NCI-H1092 (cell line): ENCODE measurements at regions not wholly inside any gene's neighbourhood (a gene's known extent, or its start where the extent isn't known, plus 50 kb on each side); places are given as distances from the start of the nearest gene placed in this dataset.

Experiments
- DNase-seq: peaks from one replicate; lab custom pipeline; 2025; lab: John Stamatoyannopoulos, UW

DNA sequence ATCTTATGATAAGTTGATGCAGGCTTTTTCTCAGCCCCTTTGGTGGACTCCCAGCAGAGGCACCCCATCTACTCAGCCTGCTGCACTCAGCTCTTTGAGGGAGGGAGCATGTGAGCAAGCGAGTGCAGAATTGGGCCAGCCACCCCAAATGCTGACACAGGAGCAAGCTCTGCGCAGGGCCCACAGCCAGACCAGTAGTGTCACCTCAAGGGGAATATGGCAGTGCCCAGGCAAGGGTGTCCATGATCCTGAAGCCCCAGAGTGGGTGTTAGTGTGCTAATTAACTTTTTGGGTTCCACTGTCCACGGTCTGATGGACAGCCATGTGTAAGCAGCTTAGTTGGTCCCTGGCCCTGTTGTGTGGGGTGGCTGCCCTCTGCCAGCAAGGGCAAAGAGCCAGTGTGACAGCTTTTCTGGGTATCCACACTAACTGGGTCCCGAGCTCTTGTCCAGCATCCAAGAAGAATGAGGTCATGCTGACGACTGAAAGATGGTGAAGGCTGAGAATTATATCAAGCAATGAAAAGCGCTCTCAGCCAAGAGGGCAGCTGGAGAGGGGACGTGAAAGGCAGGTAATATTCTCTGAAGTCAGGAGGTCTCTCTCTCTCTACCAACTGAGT, 898.3 kb upstream of the PCDH9 start:
- DNase-seq, result no peak

DNA sequence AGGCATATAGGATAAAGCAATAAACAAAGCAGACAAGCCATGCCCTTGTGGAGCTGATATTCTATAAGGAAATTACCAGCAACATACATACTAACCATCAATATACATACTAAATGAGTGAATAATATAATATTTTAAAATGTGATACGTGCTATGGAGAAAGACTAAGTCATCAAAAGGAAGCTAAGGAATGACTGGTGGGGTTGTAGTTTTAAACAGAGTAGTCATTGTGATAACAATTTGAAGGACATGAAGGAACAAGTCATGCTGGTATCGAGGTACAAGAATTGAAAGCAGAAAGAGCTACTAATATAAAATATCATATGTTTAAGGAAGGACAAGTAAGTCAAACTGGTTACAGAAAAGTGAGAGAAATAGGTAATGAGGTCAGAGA, 894.9 kb upstream of the PCDH9 start:
- no peak for DNase-seq

DNA sequence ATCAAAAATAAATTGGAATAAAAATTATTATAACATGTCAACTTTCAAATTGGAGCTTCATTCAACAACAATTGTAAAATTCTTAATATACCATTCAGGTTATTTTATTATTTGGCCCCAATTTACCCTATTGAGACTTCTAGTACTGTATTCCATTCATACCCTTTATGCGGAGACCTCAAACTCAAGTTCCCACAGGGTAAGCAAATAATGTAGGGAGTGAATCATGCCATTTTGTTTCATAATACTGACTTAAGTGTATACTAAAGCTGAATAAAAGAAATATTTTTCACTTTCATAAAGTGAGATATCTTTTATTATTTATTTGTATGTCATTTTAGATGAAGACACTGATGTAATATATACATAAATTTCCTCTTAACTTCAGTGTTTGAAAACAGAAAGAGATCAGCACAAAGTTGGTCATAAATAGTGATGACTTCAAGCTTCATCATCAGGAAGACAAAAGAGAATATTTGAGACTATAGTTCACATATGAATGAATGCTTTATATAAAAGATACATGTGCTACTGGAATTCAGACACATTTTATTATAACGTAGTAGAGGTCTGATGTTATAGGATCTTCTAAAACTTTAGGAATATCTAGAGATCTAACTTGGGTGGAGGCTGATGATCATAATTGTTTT, 894.4 kb upstream of the PCDH9 start:
- DNase-seq, result no peak

DNA sequence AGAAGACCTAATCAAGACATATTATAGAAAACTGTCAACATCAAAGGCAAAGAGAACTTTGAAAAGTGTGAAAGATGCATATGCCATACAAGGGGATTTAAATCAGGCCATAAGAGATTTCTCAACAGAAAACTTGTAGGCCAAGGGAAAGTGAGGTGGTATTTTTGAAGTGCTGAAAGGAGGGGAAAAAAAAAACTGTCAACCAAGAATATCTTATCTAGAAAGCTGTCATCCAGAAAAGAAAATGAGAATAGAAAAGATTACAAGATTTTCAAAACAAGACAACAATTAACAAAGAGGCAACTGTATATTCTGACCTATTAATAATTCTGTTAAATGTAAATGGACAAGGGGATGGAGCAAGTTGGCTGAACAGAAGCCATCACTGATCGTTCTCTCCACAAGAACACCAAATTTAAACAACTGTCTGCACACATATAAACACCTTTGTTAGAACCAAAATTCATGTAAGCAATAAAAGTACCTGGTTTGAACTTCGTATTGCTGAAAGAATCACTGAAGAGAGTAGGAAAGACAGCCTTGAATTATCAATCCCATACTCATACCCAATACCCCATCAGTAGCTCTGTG, 880.1 kb upstream of the PCDH9 start:
- DNase-seq, result no peak

DNA sequence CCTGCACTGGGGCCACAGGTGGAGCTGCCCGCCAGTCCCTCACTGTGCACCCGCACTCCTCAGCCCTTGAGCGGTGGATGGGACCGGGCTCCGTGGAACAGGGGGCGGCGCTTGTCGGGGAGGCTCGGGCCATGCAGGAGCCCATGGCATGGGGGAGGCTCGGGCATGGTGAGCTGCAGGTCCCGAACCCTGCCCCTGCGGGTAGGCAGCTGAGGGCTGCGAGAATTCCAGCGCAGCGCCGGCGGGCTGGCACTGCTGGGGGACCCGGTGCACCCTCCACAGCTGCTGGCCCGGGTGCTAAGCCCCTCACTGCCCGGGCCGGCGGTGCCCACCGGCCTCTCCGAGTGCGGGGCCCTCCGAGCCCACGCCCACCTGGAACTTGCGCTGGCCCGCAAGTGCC, 877.5 kb upstream of the PCDH9 start:
- no peak for DNase-seq

DNA sequence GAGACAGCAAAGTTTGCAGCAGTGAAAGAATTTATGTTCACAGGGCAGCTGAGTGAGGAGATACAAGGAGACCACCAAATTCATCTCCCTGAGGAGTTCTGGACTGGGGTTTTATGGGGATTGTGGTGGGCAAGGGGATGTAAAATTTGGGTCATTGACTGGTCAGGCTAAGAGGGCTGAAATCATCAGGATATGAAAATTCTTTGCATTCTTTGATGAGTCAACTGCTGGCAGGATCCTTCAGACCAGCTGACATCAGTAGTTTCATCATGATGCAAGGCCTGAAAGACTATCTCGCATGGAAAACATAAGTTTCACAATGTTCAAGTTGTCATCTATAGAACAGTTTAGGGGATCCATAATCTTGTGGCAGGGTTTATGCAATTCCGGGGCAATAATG, 869.5 kb upstream of the PCDH9 start:
- DNase-seq, result no peak

DNA sequence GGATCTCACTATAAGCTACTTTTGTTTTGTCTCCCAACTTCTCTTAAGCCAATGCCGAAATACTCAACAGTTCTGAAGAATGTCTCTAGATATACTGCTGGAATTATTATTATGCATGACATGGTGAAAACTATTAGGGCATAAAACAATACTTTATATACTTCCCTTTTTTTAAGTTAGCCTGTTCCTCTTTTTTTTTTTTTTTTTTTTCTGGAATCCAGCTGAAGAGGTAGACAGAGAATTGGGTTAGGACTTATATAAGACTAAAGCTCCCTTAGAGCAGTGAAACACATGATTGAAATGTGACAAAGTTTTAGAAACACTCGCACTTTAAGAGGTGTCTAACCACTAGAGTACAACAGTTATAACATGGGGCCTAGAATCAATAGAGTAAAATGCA, 850.9 kb upstream of the PCDH9 start:
- no peak for DNase-seq

DNA sequence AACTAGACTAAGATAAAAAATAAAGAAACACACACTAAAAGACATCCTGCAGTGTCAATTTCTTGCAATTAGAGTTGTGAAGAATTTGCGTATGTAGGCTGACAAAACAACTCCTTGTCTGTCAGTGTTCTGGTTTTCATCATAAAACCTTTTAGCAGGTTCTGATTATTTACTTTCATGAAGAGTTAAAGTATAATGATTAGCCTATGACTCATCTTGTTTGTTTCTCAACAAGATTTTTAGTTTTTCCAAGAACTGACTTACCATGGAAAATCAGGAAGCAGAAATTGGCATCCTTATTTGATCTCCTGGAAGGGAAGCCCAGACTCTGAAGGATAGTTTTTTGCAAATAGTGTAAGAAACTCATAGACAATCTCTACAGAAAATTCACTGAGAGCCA, 848.7 kb upstream of the PCDH9 start:
- DNase-seq, result no peak

DNA sequence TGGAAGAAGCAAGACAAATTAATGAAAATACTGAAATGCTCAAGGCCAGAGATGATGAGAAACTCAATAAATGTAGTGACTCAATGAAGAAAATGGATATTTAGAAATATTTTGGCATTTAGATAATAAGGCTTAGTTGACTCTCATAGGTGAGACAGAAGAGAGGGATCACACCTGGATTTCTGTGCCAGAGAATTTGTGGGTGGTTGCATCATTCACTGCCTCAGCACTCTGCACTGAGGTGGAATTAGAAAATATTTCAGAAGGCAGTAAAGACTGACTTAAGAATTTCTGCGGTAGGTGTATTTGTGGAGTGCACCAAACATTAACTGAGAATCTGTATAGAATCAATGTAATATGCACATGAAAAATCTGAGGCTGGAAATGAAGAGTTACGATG, 848.3 kb upstream of the PCDH9 start:
- DNase-seq, result no peak

DNA sequence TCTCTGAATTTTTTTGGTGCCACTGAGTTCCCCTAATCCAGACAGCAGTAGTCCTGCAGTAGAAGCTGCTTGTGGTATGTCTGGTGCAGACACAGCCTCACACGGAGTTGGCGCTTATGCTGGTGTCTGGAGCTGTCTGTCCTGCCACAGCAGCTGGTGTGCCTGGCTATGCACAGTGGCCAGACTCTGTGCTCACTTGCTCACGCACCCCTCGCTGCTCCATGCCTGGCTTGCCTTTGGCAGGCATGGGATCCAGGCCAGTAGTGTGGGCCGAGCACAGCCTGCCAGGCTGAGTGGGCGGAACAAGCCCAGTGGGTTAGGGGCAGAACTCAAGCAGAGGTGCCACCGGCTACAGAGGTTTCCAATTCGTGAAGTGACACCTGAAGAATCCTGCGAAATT, 845.9 kb upstream of the PCDH9 start:
- no peak for DNase-seq

DNA sequence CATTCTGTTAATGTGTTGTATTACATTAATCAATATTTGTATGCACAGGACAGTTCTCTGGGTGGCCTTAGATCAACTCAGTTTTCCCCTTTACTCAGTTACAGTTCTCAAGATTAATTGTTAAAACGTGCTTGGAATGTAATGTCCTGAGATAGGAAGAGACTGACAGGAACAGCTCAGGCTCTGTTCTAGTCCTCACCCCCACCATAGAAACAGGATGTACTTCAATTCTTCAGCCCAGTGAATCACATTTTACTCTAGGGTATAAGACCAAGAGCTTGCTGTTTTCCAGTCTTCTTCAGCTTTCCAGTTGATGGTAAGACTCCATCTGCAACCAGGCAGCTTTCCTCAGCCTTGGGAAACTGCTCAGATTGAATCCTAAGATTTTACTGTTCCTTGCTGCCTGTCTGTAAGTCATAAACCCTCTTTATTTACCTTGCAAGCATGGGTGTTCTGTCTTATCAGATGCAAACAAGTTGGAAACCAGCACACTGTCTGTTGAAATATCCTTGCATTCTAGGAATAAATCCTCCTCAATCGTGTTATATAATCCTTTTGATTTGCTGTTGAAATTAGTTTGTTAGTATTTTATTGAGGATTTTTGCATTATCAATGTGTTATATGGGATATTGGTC, 836.9 kb upstream of the PCDH9 start:
- no peak for DNase-seq

DNA sequence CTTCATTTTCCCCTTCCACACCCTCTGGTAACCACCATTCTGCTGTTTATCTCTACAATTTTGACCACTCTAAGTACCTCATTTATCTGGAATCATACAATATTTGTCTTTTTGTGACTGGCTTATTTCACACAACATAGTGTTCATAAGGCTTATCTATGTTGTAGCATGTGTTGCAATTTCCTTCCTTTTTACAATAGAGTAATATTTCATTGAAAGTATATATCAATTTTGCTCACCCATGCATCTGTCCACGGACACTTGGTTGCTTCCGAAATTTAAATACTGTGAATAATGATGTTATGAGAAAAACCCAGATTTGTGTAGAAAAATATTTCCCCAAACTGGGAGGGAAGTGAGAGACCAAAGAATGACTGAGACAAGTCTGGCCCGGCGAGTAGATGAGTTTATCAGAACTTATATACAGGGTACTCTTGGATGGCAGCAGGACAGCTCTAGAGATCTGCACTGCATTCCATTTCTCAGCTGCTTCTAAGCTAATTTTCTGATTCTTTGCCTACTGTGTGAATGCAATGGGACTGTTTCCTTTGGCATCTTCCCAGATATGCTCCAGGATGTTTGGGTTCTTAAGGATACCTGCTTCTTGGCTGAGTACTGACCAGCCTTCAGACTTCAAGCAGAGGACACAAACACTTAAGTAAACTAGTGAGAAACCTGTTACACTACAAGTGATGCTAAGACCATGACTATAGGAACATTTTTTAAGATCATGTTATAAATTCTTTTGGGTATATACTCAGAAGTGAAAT, 834.0 kb upstream of the PCDH9 start:
- DNase-seq, result no peak

DNA sequence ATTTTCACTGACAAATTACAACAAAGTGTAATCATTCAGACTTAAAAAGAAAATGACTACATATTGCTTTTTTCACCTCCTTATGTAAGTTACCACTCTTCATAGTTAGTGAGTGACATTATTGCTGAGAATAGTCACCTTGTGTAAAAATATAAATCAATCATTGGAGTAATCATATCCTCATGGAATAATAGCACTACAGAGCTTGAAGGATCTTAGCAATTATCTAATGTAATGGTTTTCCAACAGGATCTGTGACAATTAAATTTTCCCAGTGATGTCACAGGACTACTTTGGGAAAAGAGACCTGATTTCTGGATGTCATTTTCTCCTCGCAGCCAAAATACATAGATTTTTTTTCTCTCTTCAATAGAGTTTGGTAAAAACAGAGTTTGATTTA, 833.0 kb upstream of the PCDH9 start:
- no peak for DNase-seq

DNA sequence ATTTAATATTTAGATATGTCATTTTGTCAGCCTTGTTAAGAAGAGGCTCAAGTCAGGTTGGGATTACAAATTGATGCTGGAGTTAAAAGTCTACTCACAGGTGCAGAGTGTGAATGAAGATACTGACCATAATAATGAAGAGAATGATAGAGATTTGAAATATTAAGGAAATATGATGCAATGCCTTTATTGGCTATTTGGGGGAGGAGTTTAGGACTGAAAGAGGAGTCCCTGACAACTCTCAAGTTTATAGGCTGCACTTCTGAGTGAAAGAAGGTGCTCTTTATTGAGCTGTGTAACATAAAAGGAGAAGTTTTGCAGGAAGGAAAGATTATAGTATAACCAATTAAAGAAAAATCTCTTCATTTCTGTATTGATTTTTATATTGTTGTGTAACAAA, 827.7 kb upstream of the PCDH9 start:
- no peak for DNase-seq

DNA sequence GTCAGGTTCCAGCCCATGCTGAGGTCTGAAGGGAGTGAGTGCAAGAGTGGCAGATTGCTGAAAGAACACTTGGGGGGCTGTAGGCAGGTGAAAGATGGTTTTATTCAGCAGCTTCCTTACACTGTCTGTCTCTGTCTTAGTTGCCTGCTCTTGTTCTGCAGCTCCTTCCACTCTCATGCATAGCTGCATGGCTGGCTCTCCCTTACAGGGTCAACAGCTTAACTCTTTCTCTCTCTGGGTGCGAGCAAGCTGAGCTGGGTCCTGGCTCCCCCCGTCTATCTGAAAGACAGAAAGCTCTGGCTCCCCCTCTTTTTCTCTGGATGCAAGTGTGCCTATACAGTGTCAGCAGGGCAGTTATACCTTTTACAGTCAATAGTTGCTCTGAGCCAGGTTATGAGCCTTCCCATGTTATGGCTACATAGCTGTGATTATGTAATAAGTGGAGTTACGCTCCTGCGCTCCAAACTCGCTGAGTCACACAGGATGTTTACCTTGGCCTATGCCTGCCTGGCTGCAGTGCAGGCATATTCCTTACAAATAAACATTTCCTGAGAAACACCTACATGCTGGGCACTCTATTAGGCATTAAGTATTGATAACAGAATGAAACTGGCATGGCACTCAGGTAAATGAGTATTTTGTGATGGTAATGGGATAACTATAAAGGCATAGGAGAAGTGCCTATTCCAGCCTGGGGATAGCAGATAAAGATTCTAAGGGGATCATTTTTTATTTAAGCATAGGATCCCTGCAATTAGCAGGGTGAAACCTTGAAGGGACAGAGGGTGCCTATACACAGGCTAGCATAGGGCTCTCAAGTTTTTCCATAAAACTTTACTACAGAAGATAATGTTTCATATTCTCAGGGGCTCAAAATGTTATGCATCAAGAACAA, 826.9 kb upstream of the PCDH9 start:
- DNase-seq, result no peak

DNA sequence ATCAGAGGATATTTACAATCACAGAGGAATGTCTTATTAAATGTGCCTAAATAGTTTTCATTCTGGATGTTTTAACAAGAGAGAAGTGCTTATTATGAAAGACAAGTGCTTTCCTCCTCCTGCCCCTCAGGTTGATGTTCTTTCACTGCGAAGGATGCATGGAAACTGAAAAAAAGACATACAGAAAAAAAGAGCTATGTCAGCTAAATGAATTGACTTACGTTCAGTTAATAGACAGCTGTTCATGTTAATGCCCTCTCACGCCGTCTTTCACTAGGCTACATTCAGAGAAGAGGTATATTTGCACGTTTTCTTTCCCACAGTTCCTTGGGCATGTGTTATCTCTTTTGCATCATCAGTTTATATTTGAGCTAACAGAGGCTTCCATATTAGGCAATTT, 821.8 kb upstream of the PCDH9 start:
- no peak for DNase-seq

DNA sequence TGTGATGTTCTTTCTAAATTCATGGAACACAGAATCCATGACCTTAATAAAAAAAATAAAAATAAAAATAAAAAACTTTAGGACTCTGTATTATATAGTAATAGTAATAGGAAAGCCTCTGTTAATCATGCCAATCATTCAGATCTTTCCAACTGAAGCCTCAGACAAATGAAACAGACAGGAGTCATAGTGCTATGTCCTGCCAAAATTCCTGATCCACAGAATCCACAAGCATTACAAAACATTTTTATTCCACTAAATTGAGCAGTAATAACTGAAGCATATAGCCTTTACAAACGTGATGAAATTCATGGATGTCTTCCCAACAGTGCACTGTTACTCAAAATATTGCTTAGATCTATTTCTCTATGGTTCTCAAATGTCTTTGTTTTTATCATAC, 820.6 kb upstream of the PCDH9 start:
- DNase-seq, result no peak

DNA sequence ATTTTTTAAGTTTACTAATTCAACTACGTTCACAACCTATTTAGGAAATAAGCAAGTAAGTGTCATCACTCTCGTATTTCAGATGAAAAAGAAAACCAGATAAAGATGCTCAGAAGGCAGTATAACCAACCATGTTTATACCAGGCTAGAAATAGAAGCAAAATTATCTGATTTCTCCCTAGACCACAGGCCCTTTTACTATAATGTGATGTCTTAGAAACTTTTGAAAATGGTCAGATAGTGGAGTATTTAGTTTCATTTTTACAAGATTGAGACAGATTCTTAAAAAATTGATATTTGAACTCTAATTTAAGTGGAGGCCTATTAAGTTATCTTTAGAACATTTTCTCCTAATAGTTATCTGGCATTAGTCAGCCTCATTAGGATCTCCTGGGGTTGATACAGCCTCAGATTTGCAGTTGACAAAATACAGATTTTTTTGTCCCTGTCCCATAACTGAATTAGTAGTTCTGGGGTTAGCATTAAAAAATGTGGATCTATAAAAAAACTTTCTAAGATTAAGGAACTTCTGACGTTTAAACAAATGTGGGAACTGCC, 818.7 kb upstream of the PCDH9 start:
- no peak for DNase-seq

DNA sequence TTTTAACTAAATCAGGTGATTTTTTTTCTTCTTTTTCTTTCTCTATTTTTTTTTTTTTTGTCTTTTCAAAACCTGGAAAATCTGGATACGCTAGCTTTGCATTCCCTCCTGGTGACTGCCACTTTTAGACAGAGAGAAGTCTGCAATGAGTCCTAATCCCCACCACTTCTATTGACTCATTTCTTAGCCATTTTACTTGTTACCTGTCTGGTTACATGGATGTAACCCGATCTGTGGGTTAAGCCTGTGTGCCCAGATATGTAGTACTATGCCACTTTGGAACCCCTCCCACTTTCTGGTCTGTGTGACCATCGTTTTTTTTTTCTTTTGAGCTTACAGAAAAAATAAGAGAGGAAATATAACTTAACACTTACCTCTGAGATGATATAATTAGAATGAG, 817.8 kb upstream of the PCDH9 start:
- no peak for DNase-seq

DNA sequence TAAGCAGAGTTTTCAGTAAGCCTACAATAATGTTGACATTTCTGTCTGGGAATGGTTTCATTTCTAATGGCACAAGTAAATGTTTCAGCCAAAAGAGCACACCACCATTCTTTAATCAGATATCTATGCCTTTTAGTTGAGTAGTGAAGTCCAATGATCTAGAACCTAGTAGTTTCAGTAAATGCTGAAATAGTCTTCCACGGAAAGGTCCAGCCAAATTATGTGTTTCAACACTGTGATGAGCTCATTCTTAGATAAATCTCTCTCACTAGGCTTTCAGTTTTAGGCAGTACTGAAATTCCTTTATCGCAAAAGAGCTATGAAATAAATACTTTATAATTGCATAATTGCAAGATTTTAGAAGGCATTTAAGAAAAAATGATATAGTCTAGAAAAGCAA, 816.8 kb upstream of the PCDH9 start:
- DNase-seq, result no peak

DNA sequence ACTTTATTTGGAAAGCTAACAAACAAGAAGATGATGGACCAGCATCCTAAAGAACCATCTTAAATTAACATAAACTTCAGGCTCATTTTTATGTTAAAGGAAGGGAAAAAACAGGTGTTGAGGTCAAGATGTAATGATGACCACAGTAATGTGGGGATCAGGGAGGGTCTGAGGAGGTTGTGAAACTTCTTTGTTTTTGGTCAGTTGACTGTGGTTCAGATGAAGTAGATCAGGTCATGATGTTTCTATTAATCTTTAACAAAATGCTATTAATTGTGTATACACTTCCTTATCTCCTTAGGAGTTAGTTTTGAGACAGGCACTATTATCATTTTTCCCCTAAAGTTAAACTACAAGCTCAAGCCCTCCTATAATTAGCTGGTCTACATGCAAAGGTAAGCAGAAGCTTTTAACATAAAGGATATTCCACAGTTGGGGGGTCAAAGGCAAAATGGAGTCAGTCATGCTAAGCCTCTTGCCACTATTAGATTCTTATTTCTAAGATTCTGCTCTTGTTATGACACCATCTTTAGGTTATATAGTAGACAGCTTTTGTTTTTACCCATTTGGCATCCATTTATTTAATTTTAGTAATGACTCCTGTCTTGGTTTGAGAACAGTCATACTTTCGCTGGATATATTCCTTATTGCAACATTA, 800.1 kb upstream of the PCDH9 start:
- DNase-seq, result no peak
